HL-60 (cell line): ENCODE measurements at regions not wholly inside any gene's neighbourhood (a gene's known extent, or its start where the extent isn't known, plus 50 kb on each side); places are given as distances from the start of the nearest gene placed in this dataset.

Experiments
- GABPA ChIP-seq: IDR thresholded peaks from 2 replicates; pipeline ENCODE4 v1.6.1; 2012; ENCODE audit warnings: low read depth
- POLR2AphosphoS5 ChIP-seq: IDR thresholded peaks from 2 replicates; pipeline ENCODE4 v1.6.1; 2012; ENCODE audit warnings: low read depth
- TF ChIP-seq, protein P1 (sequence below): IDR thresholded peaks from one replicate; pipeline ENCODE4 v1.5.1; 2011; ENCODE audit warnings: low read length, control low read depth, inconsistent platforms; ENCODE audit not compliant: insufficient read depth
- TF ChIP-seq, protein P2 (sequence below): IDR thresholded peaks from 2 replicates; pipeline ENCODE4 v1.6.1; 2012; ENCODE audit warnings: low read depth; ENCODE audit not compliant: insufficient replicate concordance

GRCh38 chrX:51804741-51805140 is 61.5 kb downstream of the GSPT2 start:
- TF ChIP-seq, protein P1, sequence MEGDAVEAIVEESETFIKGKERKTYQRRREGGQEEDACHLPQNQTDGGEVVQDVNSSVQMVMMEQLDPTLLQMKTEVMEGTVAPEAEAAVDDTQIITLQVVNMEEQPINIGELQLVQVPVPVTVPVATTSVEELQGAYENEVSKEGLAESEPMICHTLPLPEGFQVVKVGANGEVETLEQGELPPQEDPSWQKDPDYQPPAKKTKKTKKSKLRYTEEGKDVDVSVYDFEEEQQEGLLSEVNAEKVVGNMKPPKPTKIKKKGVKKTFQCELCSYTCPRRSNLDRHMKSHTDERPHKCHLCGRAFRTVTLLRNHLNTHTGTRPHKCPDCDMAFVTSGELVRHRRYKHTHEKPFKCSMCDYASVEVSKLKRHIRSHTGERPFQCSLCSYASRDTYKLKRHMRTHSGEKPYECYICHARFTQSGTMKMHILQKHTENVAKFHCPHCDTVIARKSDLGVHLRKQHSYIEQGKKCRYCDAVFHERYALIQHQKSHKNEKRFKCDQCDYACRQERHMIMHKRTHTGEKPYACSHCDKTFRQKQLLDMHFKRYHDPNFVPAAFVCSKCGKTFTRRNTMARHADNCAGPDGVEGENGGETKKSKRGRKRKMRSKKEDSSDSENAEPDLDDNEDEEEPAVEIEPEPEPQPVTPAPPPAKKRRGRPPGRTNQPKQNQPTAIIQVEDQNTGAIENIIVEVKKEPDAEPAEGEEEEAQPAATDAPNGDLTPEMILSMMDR, result no peak
- no peak for TF ChIP-seq POLR2AphosphoS5
- TF ChIP-seq, protein P2, sequence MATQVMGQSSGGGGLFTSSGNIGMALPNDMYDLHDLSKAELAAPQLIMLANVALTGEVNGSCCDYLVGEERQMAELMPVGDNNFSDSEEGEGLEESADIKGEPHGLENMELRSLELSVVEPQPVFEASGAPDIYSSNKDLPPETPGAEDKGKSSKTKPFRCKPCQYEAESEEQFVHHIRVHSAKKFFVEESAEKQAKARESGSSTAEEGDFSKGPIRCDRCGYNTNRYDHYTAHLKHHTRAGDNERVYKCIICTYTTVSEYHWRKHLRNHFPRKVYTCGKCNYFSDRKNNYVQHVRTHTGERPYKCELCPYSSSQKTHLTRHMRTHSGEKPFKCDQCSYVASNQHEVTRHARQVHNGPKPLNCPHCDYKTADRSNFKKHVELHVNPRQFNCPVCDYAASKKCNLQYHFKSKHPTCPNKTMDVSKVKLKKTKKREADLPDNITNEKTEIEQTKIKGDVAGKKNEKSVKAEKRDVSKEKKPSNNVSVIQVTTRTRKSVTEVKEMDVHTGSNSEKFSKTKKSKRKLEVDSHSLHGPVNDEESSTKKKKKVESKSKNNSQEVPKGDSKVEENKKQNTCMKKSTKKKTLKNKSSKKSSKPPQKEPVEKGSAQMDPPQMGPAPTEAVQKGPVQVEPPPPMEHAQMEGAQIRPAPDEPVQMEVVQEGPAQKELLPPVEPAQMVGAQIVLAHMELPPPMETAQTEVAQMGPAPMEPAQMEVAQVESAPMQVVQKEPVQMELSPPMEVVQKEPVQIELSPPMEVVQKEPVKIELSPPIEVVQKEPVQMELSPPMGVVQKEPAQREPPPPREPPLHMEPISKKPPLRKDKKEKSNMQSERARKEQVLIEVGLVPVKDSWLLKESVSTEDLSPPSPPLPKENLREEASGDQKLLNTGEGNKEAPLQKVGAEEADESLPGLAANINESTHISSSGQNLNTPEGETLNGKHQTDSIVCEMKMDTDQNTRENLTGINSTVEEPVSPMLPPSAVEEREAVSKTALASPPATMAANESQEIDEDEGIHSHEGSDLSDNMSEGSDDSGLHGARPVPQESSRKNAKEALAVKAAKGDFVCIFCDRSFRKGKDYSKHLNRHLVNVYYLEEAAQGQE, result no peak
- TF ChIP-seq GABPA, result no peak
